GM21526 (cell line): ENCODE measurements at regions not wholly inside any gene's neighbourhood (a gene's known extent, or its start where the extent isn't known, plus 50 kb on each side); places are given as distances from the start of the nearest gene placed in this dataset.

Experiments
- ATAC-seq: cut with Tn5 transposase; IDR thresholded peaks from one replicate; pipeline ENCODE4 v1.9.1; 2021; ENCODE audit warnings: moderate library complexity; ENCODE audit not compliant: unreplicated experiment, low FRiP score

- ATAC-seq, result no peak
Observed at GRCh38 chr15:98025237-98025636, 64.7 kb downstream of the ARRDC4 start.

- no peak for ATAC-seq
Observed at GRCh38 chr15:98034731-98035130, 74.2 kb downstream of the ARRDC4 start.

GRCh38 chr15:98035134-98035533 is 74.6 kb downstream of the ARRDC4 start:
- ATAC-seq, result no peak

- no peak for ATAC-seq
Observed at GRCh38 chr15:98035577-98036010, 75.1 kb downstream of the ARRDC4 start.

- no peak for ATAC-seq
Observed at GRCh38 chr15:98039596-98039995, 79.1 kb downstream of the ARRDC4 start.

- no peak for ATAC-seq
Observed at GRCh38 chr15:98040146-98040545, 79.6 kb downstream of the ARRDC4 start.

- no peak for ATAC-seq
Observed at GRCh38 chr15:98043160-98044014, 82.9 kb downstream of the ARRDC4 start.

- no peak for ATAC-seq
Observed at GRCh38 chr15:98051734-98052133, 91.2 kb downstream of the ARRDC4 start.

- no peak for ATAC-seq
Observed at GRCh38 chr15:98057453-98057852, 97.0 kb downstream of the ARRDC4 start.

- no peak for ATAC-seq
Observed at GRCh38 chr15:98062869-98063268, 102.4 kb downstream of the ARRDC4 start.

- ATAC-seq, result no peak
Observed at GRCh38 chr15:98063315-98063714, 102.8 kb downstream of the ARRDC4 start.

GRCh38 chr15:98063871-98064270 is 103.4 kb downstream of the ARRDC4 start:
- no peak for ATAC-seq

GRCh38 chr15:98067339-98067738 is 106.8 kb downstream of the ARRDC4 start:
- no peak for ATAC-seq

- ATAC-seq, result no peak
Observed at GRCh38 chr15:98069256-98069655, 108.8 kb downstream of the ARRDC4 start.

- ATAC-seq, result no peak
Observed at GRCh38 chr15:98070137-98070536, 109.6 kb downstream of the ARRDC4 start.

GRCh38 chr15:98071786-98072185 is 111.3 kb downstream of the ARRDC4 start:
- no peak for ATAC-seq

- no peak for ATAC-seq
Observed at GRCh38 chr15:98075441-98075840, 114.9 kb downstream of the ARRDC4 start.

- no peak for ATAC-seq
Observed at GRCh38 chr15:98076021-98076816, 115.7 kb downstream of the ARRDC4 start.

- no peak for ATAC-seq
Observed at GRCh38 chr15:98077186-98077585, 116.7 kb downstream of the ARRDC4 start.

- no peak for ATAC-seq
Observed at GRCh38 chr15:98080791-98081190, 120.3 kb downstream of the ARRDC4 start.

- no peak for ATAC-seq
Observed at GRCh38 chr15:98083203-98083910, 122.9 kb downstream of the ARRDC4 start.
